Neuronal stem cell (in vitro differentiated cells): ENCODE measurements at regions not wholly inside any gene's neighbourhood (a gene's known extent, or its start where the extent isn't known, plus 50 kb on each side); places are given as distances from the start of the nearest gene placed in this dataset.

Experiments used
- DNase-seq: peaks from one replicate; pipeline ENCODE4 v3.0.0-alpha.2; 2013; ENCODE audit warnings: low spot score
- H2AFZ ChIP-seq: one replicate; pipeline ENCODE4 v1.6.1; 2013; ENCODE audit warnings: mild to moderate bottlenecking, low read length, inconsistent platforms
- H2AK5ac ChIP-seq: 2 replicates; pipeline ENCODE4 v1.6.1; 2013; ENCODE audit warnings: low read depth, mild to moderate bottlenecking, inconsistent platforms, low read length, moderate library complexity, mixed read lengths
- H2BK120ac ChIP-seq: 2 replicates; pipeline ENCODE4 v1.6.1; 2013; ENCODE audit warnings: low read depth, mild to moderate bottlenecking, inconsistent platforms, low read length, moderate library complexity, mixed read lengths
- H2BK12ac ChIP-seq: one replicate; pipeline ENCODE4 v1.6.1; 2013; ENCODE audit warnings: low read length, inconsistent platforms
- H2BK15ac ChIP-seq: 2 replicates; pipeline ENCODE4 v1.6.1; 2013; ENCODE audit warnings: mild to moderate bottlenecking, low read length, inconsistent platforms, mixed read lengths
- H2BK5ac ChIP-seq: one replicate; pipeline ENCODE4 v1.6.1; 2013; ENCODE audit warnings: inconsistent platforms, mild to moderate bottlenecking, low read length, moderate library complexity
- H3K14ac ChIP-seq: one replicate; pipeline ENCODE4 v1.6.1; 2013; ENCODE audit warnings: low read length, inconsistent platforms
- H3K18ac ChIP-seq: 2 replicates; pipeline ENCODE4 v1.6.1; 2013; ENCODE audit warnings: low read length, inconsistent platforms
- H3K23ac ChIP-seq: 2 replicates; pipeline ENCODE4 v1.6.1; 2013; ENCODE audit warnings: low read depth, mild to moderate bottlenecking, mixed read lengths, low read length, inconsistent platforms; ENCODE audit not compliant: poor library complexity
- H3K27ac ChIP-seq: replicated peaks from 3 replicates; pipeline ENCODE4 v1.5.1; 2013; ENCODE audit warnings: low read length, inconsistent platforms
- H3K27me3 ChIP-seq, 3 experiments: 2 replicates each; pipeline ENCODE4 v1.6.1; 2013; ENCODE audit warnings: low read length in 3 of 3, mild to moderate bottlenecking in 2 of 3, inconsistent platforms in 1 of 3, low read depth in 1 of 3, mixed read lengths in 1 of 3, moderate library complexity in 1 of 3; ENCODE audit not compliant: control insufficient read depth in 3 of 3, insufficient read depth in 3 of 3
- H3K36me3 ChIP-seq, 2 donors: replicated peaks in 1 of 2; 2 replicates each; pipeline ENCODE4 v1.6.1; 2013; ENCODE audit warnings: low read length in 2 of 2; ENCODE audit not compliant: control insufficient read depth in 2 of 2, insufficient read depth in 2 of 2
- H3K4ac ChIP-seq: 2 replicates; pipeline ENCODE4 v1.6.1; 2013; ENCODE audit warnings: inconsistent platforms, mild to moderate bottlenecking, low read length, moderate library complexity
- H3K4me1 ChIP-seq, 2 donors: 1 replicate in 1 of 2; 2 replicates in 1 of 2; pipeline ENCODE4 v1.6.1; 2013; ENCODE audit warnings: low read length in 2 of 2, low read depth in 1 of 2; ENCODE audit not compliant: control insufficient read depth in 2 of 2, insufficient read depth in 1 of 2
- H3K4me2 ChIP-seq: one replicate; pipeline ENCODE4 v1.6.1; 2013; ENCODE audit warnings: mild to moderate bottlenecking, low read length, inconsistent platforms; ENCODE audit not compliant: insufficient read depth, poor library complexity, severe bottlenecking
- H3K4me3 ChIP-seq, 2 donors: 2 replicates each; pipeline ENCODE4 v1.5.1; 2013; ENCODE audit warnings: low read length in 2 of 2, mild to moderate bottlenecking in 2 of 2, inconsistent platforms in 1 of 2, moderate library complexity in 1 of 2
- H3K79me1 ChIP-seq: one replicate; pipeline ENCODE4 v1.6.1; 2013; ENCODE audit warnings: low read depth, mild to moderate bottlenecking, inconsistent platforms, low read length, moderate library complexity
- H3K9ac ChIP-seq: one replicate; pipeline ENCODE4 v1.6.1; 2013; ENCODE audit warnings: mild to moderate bottlenecking, low read depth, low read length, inconsistent platforms; ENCODE audit not compliant: poor library complexity
- H3K9me3 ChIP-seq, 2 donors: replicated peaks in 1 of 2; 2 replicates each; pipeline versions ENCODE3 to v1.6.1; 2013; ENCODE audit warnings: low read length in 2 of 2, mild to moderate bottlenecking in 2 of 2, inconsistent platforms in 1 of 2, low read depth in 1 of 2, mixed read lengths in 1 of 2, moderate library complexity in 1 of 2; ENCODE audit not compliant: control insufficient read depth in 2 of 2, insufficient read depth in 1 of 2
- H4K8ac ChIP-seq: one replicate; pipeline ENCODE4 v1.6.1; 2013; ENCODE audit warnings: low read depth, mild to moderate bottlenecking, inconsistent platforms, low read length, moderate library complexity
- H4K91ac ChIP-seq: one replicate; pipeline ENCODE4 v1.6.1; 2013; ENCODE audit warnings: low read length, low read depth, mild to moderate bottlenecking, inconsistent platforms; ENCODE audit not compliant: poor library complexity
- WGBS, 2 donors: extraction: QIAGEN DNeasy Blood & Tissue Kit; methylation state at CpG; one replicate each; pipeline ENCODE4 v1.1.7; 2013; ENCODE audit warnings: missing lambda C conversion rate in 2 of 2, mixed read lengths in 1 of 2; ENCODE audit not compliant: insufficient read length in 2 of 2, insufficient replicate concordance in 1 of 2; ENCODE audit errors: extremely low coverage in 2 of 2; 5-methylcytosine and 5-hydroxymethylcytosine counted together

- H3K23ac ChIP-seq, result no peak overlapping the region
- no peak overlapping the region for H2AK5ac ChIP-seq
- no peak overlapping the region for H3K18ac ChIP-seq
- H2BK120ac ChIP-seq, result no peak overlapping the region
- no peaks in the 10 kb centered on the region for H3K79me1 ChIP-seq
- H2BK12ac ChIP-seq, result no peak overlapping the region
- no peak overlapping the region for H3K4me2 ChIP-seq
- DNase-seq, result no peak
- H2AFZ ChIP-seq, result no peak overlapping the region
- H3K27ac ChIP-seq, result no peak overlapping the region
- H3K4ac ChIP-seq, result no peak overlapping the region
- no peaks in the 10 kb centered on the region for H3K27me3 ChIP-seq
- WGBS, 2 donors, result no CpG with 5 or more reads among the region's 1 CpG
- H3K4me1 ChIP-seq, result peaks cover 0 to 2% of the 10 kb centered on the region in 2 donors
- no peaks in the 10 kb centered on the region for H3K9me3 ChIP-seq
- no peak overlapping the region for H2BK15ac ChIP-seq
- no peak overlapping the region for H3K4me3 ChIP-seq
- H3K9ac ChIP-seq, result no peak overlapping the region
- H2BK5ac ChIP-seq, result no peak overlapping the region
- no peak overlapping the region for H3K14ac ChIP-seq
- H4K8ac ChIP-seq, result no peak overlapping the region
- H4K91ac ChIP-seq, result no peak overlapping the region
- H3K36me3 ChIP-seq, result no peaks in the 10 kb centered on the region
Observed at GRCh38 chr2:125427721-125428315, 1228.1 kb upstream of the GYPC start.

- Histone ChIP-seq H2AK5ac (no peak overlapping the region), H2BK12ac (no peak overlapping the region), H3K18ac (no peak overlapping the region), H3K27me3 (no peaks in the 10 kb centered on the region), H3K36me3 (no peaks in the 10 kb centered on the region), H3K23ac (no peak overlapping the region), H4K91ac (no peak overlapping the region), H3K9me3 (no peaks in the 10 kb centered on the region), H2BK5ac (no peak overlapping the region), H3K4me3 (no peak overlapping the region), H2AFZ (no peak overlapping the region), H2BK120ac (no peak overlapping the region), H3K79me1 (no peaks in the 10 kb centered on the region), H3K27ac (no peak overlapping the region), H3K4me1 (no peaks in the 10 kb centered on the region), H3K4me2 (no peak overlapping the region), H3K4ac (no peak overlapping the region), H3K14ac (no peak overlapping the region), H4K8ac (no peak overlapping the region), H3K9ac (no peak overlapping the region), H2BK15ac (no peak overlapping the region)
- no CpG with 5 or more reads among the region's 5 CpGs for WGBS, 2 donors
- DNase-seq, result no peak
Observed at GRCh38 chr2:125444106-125444505, 1211.9 kb upstream of the GYPC start.

- Histone ChIP-seq H3K23ac (no peak overlapping the region), H3K36me3 (no peaks in the 10 kb centered on the region), H3K18ac (no peak overlapping the region), H2AFZ (no peak overlapping the region), H3K9me3 (no peaks in the 10 kb centered on the region), H2AK5ac (no peak overlapping the region), H2BK120ac (no peak overlapping the region), H3K4me2 (no peak overlapping the region), H2BK12ac (no peak overlapping the region), H4K91ac (no peak overlapping the region), H3K27me3 (no peaks in the 10 kb centered on the region), H3K4me1 (no peaks in the 10 kb centered on the region), H3K9ac (no peak overlapping the region), H2BK15ac (no peak overlapping the region), H4K8ac (no peak overlapping the region), H3K4ac (no peak overlapping the region), H3K4me3 (no peak overlapping the region), H3K14ac (no peak overlapping the region), H3K79me1 (no peaks in the 10 kb centered on the region), H2BK5ac (no peak overlapping the region), H3K27ac (no peak overlapping the region)
- no peak for DNase-seq
Observed at GRCh38 chr2:125445495-125445894, 1210.5 kb upstream of the GYPC start.

GRCh38 chr2:125450092-125450491, 1205.9 kb upstream of the GYPC start:
- Histone ChIP-seq H4K8ac (no peak overlapping the region), H2AK5ac (no peak overlapping the region), H2BK15ac (no peak overlapping the region), H3K27me3 (no peaks in the 10 kb centered on the region), H2BK12ac (no peak overlapping the region), H3K14ac (no peak overlapping the region), H3K4me2 (no peak overlapping the region), H2BK5ac (no peak overlapping the region), H2AFZ (no peak overlapping the region), H3K27ac (no peak overlapping the region), H3K9me3 (no peaks in the 10 kb centered on the region), H3K9ac (no peak overlapping the region), H3K4me1 (no peaks in the 10 kb centered on the region), H2BK120ac (no peak overlapping the region), H3K79me1 (no peaks in the 10 kb centered on the region), H3K23ac (no peak overlapping the region), H3K18ac (no peak overlapping the region), H4K91ac (no peak overlapping the region), H3K36me3 (no peaks in the 10 kb centered on the region), H3K4ac (no peak overlapping the region), H3K4me3 (no peak overlapping the region)
- WGBS, 2 donors, result no CpG with 5 or more reads among the region's 4 CpGs
- DNase-seq, result no peak
